GM04504 (cell line): ENCODE measurements at regions not wholly inside any gene's neighbourhood (a gene's known extent, or its start where the extent isn't known, plus 50 kb on each side); places are given as distances from the start of the nearest gene placed in this dataset.

Source experiments
- DNase-seq: peaks from one replicate; pipeline ENCODE4 v3.0.0-alpha.2; 2012; ENCODE audit warnings: low read depth

DNA sequence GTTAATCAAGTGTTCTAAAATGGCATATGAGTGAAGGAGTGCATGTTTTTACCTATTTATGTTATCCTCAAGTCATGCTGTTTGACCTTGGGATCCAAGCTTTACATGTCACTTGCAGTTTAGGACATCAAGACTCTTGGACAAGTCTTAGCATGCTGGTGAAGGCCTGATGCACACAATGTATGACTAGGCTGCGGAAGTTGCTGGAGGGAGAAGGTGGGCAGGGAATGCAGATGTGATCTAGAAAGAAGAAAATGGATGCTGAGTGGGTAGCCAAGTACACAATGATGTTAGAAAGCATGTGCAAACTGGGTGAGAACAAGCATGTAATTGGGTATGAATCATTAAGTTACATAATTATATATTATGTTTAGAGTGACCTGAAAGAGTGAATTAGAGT is 301.8 kb downstream of the BRINP2 start:
- DNase-seq, result no peak

DNA sequence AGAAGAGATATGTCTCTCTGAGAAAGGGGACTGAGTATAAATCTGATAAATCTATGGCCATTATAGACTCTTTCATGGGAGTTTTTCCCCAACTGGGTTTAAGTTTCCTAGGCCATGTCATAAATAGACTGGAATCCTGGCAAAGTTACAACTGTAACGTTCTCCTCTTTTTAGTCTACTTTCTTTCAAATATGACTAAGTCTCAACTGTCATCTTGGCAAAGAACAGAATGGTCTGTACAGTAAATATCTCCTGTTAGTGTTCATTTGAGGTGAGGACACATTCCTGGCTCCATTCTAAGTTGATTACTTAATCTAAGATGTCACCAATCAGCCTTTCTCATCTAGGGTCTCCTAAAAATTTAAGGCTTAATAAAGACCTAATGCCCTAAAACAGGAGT is 300.5 kb downstream of the BRINP2 start:
- no peak for DNase-seq

DNA sequence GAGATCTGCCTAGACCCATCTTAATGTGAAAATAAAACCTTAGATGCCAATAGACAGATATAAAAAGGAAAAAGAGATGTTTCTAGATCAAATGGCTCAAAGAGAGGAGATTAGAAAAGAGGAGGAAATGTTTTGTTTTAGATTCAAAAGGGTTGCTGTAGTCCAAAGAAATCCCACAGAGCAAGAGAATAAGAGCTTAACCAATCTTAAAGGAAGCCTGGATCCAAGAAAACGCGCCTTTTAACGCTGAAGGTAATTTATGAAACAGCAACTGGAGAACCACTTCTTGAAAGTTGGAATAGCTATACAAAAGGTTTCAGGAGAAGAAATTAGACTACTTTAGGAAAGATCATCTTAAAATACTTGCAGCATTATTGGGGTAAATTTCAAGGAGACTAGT is 298.8 kb downstream of the BRINP2 start:
- DNase-seq, result no peak

DNA sequence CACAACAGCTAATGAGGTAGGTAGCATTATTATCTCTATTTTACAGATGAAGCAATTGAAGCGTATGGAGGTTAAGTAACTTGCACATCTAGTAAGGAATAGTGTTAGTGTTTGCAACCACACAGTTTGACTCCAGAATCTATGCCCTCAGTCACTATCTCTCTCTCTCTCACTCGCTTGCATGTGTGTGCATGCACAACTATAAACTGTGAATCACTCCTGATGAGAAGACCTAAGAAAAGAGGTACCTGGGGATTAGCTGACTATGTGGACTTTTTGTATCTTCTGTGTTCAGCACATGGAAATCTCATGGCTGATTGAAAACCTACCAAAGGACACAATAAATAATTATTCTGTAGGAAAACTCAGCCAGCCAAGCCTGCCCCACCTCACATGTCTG is 295.5 kb downstream of the BRINP2 start:
- DNase-seq, result no peak

DNA sequence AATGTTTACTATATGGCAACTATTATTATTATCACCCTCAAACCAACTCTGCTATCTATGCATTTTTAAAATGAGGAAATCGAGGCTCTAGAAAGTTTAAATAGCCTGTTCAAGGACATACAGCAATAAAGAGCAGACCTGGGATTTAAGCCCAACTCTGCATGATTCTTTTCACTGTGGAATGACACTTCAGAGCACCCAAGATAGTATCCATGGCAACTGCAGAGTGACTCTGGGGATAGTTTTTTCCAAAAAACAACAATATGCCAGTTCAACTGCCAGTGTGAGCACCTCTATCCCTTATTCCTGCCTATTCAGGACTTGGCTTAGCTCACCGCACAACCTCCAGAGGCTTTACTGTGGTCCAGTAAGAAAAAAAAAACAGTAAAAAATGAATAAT is 293.9 kb downstream of the BRINP2 start:
- no peak for DNase-seq

DNA sequence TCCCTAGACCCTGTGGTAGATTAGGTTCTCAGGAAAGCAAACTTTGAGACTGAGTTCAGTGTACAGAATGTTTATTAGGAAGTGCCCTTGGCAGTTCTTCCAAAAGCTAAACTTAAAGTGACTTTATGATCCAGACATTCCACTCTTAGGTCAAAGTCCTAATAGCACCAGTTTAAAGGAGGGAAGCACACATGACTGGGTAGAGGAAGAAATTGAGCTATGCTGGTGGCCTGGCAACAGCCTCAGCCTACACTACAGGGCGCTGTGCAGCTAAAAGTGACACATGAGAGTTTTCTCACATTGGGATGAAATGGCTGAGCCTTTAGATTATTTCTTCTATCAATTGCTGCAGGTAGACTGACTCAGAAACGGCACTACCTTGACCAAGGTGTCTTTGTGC is 280.4 kb downstream of the BRINP2 start:
- DNase-seq, result no peak

DNA sequence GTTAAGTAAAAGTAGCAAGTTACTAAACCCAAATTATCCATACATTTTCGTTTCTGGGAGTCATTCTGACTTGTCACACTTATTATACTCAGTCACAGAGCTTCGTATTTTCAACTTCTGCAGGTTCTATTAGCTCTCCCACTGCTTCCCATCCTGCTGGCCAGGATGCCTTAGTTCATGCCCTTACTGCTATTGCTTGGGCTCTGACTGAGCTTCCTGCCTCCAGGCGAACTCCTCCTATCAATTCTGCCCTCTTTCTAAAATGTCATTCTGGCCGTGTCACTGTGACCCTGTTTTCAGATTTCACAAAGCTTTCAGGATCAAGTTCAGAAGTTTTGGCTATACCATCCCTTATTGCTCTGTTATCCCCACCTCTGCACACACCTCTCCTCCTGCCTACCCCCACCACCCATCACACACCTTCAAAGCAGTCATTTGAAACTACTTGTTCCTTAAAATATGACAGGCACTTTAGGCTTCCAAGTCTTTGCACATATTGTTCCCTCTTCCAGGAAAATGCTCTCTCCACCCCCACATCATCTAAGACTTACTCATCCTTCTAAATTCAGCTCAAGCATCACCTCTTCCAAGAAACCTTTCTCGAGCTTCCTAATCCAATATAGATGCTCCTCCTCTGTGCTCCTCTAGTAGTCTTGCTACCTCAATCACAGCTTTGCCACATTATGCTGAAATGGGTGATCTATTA is 278.0 kb downstream of the BRINP2 start:
- no peak for DNase-seq

DNA sequence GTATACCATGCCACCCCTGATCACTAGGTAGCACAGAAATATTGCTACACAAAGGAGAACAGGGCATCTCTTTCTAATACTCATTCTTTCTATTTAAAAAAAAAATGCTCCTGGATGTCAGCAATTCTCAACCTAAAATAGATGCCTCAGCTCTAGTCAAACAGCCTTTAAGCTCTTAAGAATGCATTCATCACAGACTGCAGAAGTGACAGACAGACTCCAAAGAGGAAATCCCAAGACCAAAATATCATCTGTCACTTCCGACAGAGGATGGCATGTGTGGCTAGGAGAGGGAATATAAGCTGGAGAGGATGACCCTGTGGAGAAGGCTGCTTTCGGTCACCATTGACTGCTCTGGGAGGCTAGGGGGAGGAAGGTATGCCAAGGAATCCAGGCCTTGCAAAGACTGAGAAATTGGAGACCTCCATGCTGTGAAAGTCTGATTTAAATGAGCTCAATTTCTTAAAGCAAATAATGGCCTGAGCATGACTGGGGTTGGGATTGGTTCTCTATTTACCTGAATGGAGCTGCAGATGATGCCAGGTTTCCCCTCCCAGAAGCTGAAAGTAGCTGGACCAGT is 277.4 kb downstream of the BRINP2 start:
- DNase-seq, result no peak

DNA sequence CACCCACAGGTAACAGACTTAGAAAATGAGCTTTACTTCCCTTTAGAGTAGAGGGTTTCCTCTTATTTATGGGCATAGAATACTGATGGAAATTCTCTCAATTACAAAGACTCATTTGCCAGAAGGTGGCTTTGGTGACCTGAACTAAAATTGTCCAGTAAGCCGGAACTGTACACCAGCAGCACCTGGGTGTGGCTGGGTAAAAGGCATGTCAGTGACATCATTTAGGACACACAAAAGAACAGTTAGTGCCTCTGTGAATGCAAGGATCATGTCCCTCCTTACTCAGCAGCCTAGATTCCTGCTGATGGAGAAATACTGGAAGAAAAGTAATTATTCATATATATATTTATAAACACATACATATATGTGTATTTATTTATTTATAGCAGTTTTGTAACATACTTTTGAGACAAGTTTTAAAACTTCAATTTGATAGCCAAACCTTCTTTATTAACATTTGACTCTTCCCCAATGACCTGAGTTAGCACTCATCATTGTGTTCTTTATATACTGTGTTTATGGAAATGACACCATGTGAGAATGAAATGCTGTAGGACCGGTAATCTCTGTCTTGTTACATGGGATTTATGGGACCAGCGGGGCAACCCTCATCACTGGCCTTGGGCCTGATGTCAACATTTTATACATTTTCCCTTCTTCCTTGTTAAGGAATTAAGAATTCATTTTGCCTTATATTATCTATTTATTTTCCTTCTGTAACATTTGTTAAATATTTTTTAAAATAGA is 274.4 kb downstream of the BRINP2 start:
- DNase-seq, result no peak

DNA sequence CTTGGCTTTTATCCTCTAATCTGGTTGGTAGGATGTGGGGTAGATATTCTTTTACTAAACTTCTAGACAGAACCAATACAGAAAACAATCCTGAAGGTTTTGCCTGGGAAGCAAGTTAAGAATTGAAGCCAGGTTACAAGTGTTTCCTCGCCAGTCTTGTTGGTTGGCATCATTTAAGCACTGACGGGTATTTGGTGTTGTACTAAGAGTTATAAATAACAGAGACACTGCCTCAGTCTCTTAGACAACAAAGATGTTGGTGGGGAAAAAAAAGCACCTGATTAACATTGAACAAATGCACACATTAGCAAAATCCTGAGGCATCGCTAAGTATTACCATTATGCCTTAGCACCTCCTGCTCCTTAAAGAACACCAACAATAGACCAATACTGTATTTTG is 272.2 kb downstream of the BRINP2 start:
- no peak for DNase-seq

DNA sequence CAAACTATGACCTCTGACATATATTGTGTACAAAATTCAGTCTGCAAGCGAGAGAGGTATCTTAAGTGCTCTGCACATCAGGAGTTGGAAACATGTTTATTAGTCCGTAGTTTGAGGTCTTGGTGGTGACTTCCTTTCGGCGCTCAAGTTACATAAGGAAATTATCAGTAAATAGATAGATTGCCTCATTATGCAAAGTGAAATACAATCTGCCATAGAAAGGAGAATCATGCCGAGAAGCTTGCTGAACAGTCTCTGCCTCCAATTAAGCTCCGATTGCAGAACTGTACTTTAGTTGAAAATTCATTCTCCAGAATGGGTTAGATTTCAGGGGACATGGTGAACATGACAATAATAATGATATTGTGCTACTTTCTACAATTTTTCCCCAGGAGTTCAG is 271.8 kb downstream of the BRINP2 start:
- no peak for DNase-seq

DNA sequence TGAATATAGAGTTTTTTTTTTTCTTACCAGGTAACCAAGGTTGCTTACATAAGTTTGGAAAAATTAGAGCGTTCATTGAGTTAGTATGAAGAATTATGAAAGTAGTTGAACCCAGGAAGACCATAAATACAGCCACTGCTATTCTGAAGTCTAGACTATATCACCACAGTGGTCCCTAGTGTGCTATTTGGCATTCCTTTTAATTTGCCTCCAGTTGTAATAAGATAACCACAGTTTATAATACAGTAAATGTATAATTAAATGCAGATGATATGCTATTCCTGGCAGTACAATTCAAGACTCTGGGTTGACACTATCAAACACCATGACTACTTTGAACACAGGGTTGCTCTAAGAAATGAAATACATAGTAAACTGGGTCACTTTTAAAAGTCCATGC is 270.5 kb downstream of the BRINP2 start:
- no peak for DNase-seq

DNA sequence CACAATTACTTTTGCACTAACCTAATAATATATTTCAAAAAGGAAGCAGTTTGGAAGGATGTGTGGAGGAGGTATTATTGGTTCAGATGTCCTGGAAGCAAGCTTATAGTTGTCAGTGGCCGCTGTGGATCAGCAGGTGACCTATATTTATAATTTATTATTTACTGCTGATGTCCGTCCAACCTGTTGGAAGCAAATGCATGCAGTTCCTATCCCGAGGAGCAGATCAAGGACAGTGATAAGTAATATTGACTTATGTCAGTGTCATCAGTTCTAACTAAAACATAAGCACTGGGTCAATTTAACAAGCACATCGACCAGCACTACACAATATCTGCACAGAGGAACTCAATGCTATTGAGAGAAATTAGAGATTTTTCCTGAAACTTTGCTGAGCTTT is 270.1 kb downstream of the BRINP2 start:
- no peak for DNase-seq

DNA sequence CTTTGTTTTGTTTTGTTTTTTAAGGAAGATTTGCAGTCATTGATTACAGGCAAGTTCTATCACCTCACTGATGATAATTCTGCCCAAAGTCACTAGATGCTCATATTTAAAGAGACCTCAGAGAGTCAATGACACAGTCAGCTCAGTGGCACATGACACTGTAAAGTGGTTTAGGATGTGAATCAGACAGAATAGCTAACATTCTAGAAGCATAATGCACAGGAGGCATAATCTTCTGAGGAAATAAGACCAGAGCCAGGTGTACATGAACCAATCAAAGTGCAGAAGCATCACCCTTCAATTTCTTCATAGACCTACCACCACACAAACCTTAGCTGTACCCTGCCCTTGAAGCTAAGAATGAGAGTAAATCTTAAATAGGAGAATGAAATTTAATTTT is 268.5 kb downstream of the BRINP2 start:
- DNase-seq, result no peak

DNA sequence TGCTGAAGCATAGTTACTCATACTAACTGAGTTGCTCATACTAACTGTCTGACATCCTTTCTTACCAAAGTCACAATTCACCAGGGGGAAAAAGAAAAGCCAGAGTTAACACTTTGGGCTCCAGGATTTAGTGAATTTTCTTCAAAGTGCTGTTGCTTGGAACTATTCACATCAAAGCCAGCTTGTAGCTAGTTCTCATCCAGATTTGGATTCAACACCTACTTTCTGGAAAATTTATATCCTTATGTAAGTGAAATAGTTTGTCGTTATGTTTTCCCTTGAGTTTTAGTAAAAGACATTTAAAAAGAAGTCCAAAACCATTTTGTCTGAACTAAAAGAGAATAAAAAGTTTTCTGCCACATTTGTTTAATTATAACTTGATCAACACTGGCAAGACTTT is 264.6 kb downstream of the BRINP2 start:
- DNase-seq, result no peak

DNA sequence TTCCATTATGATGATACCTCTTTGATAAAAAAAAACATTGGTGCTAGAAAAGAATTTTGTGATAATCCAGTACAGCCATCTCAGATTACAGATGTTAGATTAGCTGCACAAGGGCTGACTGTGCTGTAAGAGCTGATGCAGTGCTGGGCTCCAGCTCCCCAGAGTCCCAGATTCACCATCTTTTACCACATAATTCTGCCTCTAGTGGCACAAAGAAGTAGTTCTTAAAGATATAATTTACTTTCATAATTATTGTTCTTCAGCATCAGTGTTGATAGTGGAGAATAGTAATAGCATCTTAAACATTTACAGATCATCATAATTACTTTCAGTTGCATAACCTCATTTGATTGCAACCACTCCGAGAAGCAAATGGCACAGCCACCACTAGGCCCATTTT is 262.1 kb downstream of the BRINP2 start:
- DNase-seq, result no peak

DNA sequence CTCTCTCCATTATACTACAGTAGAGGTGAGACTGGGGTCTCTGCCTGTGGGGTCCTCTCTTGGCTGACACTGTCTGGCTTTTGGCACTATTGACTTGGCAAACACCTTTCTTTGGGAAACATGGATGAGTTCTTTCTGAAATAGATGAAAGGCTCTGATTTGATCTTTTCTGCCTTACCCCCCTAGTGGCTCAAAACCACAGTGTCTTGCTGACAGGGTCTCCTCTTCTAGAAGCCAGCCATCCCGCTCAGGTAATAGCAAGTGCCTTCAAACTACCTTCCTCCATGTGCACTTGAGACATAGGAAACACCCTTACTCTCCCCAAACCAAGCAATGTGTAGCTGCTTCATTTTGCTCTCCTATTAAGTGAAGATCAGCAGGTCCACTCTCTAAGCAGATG is 260.4 kb downstream of the BRINP2 start:
- no peak for DNase-seq

DNA sequence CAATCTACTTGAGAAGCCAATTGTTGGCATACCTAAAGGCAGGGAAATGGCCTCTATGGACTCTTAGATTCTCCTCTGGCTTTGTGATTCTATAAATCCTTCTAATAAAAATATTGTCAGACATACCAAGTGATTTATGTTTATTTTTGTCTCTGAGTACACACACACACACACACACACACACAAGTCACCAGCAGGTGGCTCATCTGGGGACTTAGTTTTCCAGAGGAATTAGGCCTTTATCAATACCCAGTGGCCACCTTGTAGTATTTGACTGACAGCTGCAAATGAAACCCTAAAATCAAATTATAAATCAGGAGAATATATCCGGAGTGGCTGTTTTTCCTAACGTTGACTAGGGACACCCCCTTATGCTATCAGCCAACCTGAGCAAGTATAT is 258.5 kb downstream of the BRINP2 start:
- DNase-seq, result no peak

DNA sequence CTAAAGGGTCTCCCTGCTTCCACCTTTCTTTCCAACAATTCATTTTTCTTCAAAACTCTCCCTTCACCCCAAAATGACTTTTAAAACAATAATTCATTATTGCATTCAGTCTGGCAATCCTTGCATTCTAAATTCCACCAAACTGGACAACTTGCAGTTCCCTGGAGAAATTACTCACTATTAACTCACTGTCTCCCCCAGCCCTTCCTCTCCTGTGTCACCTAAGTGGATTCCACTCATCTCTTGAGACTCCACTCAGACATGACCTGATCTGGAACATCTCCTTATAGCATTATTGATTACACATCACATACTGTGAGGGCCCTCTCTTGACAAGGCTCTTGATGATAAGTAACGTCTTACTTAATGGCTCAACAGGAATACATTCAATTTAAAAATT is 257.1 kb downstream of the BRINP2 start:
- DNase-seq, result no peak

DNA sequence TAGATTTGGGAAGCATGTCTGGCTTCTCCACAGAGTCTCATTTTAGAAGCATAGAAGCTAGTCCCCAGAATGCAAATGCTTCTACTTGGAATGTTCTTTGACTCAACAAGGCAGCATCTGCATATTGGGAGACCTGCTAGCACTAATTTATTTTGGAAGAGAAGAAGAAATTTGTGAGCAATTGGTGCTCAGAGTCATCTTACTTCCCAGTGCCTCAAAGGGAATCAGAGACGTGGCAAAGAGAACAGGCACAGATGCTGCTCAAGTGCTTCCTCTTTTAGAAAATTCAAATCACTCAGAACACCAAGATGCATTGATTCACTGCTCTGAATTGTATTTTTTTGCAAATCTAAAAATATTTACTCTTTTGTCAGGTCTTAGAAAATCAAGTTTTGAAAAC is 255.7 kb downstream of the BRINP2 start:
- no peak for DNase-seq

DNA sequence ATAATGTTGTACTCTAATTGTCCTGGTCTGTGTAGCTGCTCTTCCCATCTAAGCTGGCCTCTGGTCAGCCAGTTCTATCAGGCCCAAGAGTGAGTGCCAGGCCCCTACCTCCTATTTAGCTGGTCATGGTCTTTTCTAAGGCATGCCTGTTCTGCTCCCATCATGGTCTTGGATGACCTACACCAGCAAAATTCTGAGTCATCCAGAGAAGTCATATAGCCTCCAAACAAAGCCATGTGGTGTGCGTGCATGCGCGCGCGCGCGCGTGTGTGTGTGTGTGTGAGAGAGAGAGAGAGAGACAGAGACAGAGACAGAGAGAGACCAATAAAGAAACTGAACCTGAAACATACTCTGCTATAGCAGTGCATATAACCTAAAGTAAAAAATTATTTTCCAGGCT is 254.4 kb downstream of the BRINP2 start:
- no peak for DNase-seq

DNA sequence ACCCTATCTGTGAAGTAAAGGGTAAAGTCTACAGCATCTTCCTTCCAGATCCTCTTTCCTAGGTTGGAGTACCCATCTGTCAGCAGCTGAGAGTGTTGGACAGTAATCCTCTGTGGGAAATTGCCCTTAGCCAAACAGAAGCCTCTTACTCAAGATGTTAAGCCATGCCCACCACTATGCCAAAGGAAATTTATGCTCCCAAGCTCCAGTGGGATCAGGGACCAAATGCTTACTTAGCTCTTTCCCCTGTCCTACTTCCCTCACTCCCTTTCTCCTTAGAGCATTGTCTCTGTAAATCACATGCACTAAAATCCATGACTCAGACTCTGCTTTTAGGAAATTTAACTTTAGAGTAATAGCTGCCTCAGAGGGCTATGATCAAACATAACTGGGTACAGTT is 254.0 kb downstream of the BRINP2 start:
- DNase-seq, result no peak

DNA sequence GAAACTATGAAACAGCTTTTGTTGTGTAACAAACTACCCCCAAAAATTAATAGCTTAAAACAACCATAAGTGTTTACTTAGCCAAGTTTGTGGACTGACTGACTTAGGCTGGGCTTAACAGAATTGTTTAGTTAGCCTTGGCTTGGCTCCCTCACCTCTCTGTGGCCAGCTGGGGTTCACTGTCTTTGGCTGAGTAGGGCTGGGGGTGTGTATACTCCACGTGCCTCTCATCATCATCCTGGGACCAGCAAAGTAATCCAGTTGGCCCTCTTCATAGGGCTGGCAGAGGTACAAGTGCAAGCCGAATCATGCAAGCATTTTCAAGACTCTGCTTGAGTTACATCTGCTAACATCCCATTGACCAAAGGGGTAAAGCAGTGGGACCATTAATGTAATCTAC is 252.3 kb downstream of the BRINP2 start:
- DNase-seq, result no peak
